HG03354 (cell line): ENCODE measurements at regions not wholly inside any gene's neighbourhood (a gene's known extent, or its start where the extent isn't known, plus 50 kb on each side); places are given as distances from the start of the nearest gene placed in this dataset.

Experiments used
- ATAC-seq: cut with Tn5 transposase; IDR thresholded peaks from one replicate; pipeline ENCODE4 v1.9.1; 2021; ENCODE audit warnings: mild to moderate bottlenecking; ENCODE audit not compliant: unreplicated experiment, poor library complexity, severe bottlenecking

DNA sequence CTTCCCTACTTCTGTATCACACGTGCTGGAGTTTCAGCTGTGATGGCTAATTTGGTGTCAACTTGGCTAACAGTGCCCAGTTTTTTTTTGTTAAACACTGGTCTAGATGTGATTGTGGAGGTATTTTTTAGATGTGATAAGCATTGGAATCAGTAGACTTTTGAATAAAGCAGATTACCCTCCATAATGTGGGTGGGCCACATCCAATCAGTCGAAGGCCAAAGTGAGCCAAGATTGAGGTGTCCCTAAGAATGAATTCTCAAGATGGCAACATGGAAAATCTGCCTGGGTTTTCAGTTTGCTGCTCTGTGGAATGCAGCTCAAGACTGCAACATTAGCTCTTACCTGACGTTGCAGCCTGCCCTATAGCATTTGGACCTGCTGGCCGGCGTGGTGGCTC is 68.8 kb upstream of the AGBL1 start:
- ATAC-seq, result no peak

GRCh38 chr15:86014016-86014415 is 65.7 kb upstream of the AGBL1 start:
- no peak for ATAC-seq

- ATAC-seq, result no peak
Observed at GRCh38 chr15:86016750-86017149, 62.9 kb upstream of the AGBL1 start.

- no peak for ATAC-seq
Observed at GRCh38 chr15:86018679-86019078, 61.0 kb upstream of the AGBL1 start.

GRCh38 chr15:86021281-86022264 is 58.1 kb upstream of the AGBL1 start:
- no peak for ATAC-seq

DNA sequence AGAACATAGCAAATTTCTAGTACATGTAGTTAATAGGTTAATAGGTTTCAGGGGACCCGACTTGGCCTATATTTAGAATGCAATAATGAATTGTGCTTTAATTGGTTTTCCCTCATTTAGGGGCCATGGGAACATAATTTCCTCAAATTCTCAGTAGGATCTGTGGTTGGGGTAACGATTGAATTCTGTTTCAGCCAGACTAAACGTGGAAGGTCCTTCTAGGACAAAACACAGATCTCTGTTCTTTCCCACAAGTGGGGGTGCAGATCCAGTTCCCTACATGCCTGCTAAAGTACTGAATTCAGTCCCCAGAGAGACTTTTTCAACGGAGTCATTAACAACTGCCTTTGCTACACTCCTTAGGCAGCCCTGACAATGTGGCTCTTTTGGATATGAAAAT is 50.7 kb upstream of the AGBL1 start:
- no peak for ATAC-seq
